HCT116 (cell line): ENCODE measurements at regions not wholly inside any gene's neighbourhood (a gene's known extent, or its start where the extent isn't known, plus 50 kb on each side); places are given as distances from the start of the nearest gene placed in this dataset.

Experiments used
- ATAC-seq: fragments of 200-7000 bp; cut with Tn5 transposase; 2 replicates; pipeline ENCODE4 v1.9.1; 2020; ENCODE audit warnings: mild to moderate bottlenecking, moderate library complexity
- BruUV-seq: library from RNA; stranded (reverse); fragments of 400-500 nt; replicated peaks from 2 replicates; lab custom pipeline; 2021; lab: Mats Ljungman, UMichigan
- CTCF ChIA-PET: fragments of 300-600 bp; sonication (Branson Sonifier 250); formaldehyde crosslinking; loops from one replicate; lab custom pipeline; 2021; ENCODE audit warnings: antibody characterized with exemption; lab: Charles Lee
- POLR2A ChIA-PET: fragments of 300-600, 350-600 bp; sonication (Branson Sonifier 250); formaldehyde crosslinking; loops from one replicate; lab custom pipeline; 2021; ENCODE audit warnings: antibody characterized with exemption; lab: Charles Lee
- RAD21 ChIA-PET, 2 experiments: fragments of 300-600 bp; sonication (Branson Sonifier 250); formaldehyde crosslinking; loops; one replicate each; lab custom pipeline; 2023; ENCODE audit warnings: low total read pairs in 2 of 2; ENCODE audit not compliant: uncharacterized antibody in 2 of 2, unreplicated experiment in 2 of 2, low non-redundant PET in 1 of 2; lab: Charles Lee
- DNase-seq: peaks from one replicate; pipeline ENCODE4 v3.0.0-alpha.2; 2010; ENCODE audit warnings: low read depth, low spot score
- H2AFZ ChIP-seq: fragments of 200-600 bp; shearing (Covaris generic), sonication (generic); 2 replicates; pipeline ENCODE4 v1.6.1; 2017; ENCODE audit warnings: low read depth, mixed run types, mixed read lengths, antibody characterized with exemption, low read length; ENCODE audit not compliant: poor library complexity, severe bottlenecking
- H3K27ac ChIP-seq: 2 replicates; pipeline ENCODE4 v1.5.1; 2012; ENCODE audit warnings: low read depth, low read length
- H3K27me3 ChIP-seq: fragments of 200-600 bp; sonication (generic); 2 replicates; pipeline ENCODE4 v1.6.1; 2016; ENCODE audit warnings: mixed run types, low read length, mixed read lengths; ENCODE audit not compliant: insufficient read depth
- H3K36me3 ChIP-seq, 2 experiments: fragments of 200-500 bp in 1 of 2; fragments of 200-600 bp in 1 of 2; sonication (Bioruptor generic) in 1 of 2; sonication (generic) in 1 of 2; 2 replicates each; pipeline versions ENCODE4 v1.5.1 to v1.6.1; 2014 to 2016; ENCODE audit warnings: low read length in 2 of 2, inconsistent platforms in 1 of 2, mixed read lengths in 1 of 2, mixed run types in 1 of 2; ENCODE audit not compliant: insufficient read depth in 2 of 2, control insufficient read depth in 1 of 2
- H3K4me1 ChIP-seq, 2 experiments: fragments of 200-600 bp in 1 of 2; sonication (generic) in 1 of 2; 2 replicates each; pipeline versions ENCODE4 v1.5.1 to v1.6.1; 2012 to 2017; ENCODE audit warnings: low read length in 2 of 2, inconsistent platforms in 1 of 2, mild to moderate bottlenecking in 1 of 2, mixed read lengths in 1 of 2, mixed run types in 1 of 2, moderate library complexity in 1 of 2; ENCODE audit not compliant: insufficient read depth in 2 of 2, control insufficient read depth in 1 of 2
- H3K4me2 ChIP-seq: fragments of 200-600 bp; sonication (generic); 2 replicates; pipeline ENCODE4 v1.6.1; 2017; ENCODE audit warnings: mixed run types, low read length, mixed read lengths
- H3K4me3 ChIP-seq, 2 experiments: fragments of 200-600 bp in 1 of 2; sonication (generic) in 1 of 2; replicated peaks in 1 of 2; 2 replicates each; pipeline ENCODE4 v1.5.1; 2011 to 2016; ENCODE audit warnings: low read length in 2 of 2, control low read depth in 1 of 2, low read depth in 1 of 2, mild to moderate bottlenecking in 1 of 2, mixed read lengths in 1 of 2, mixed run types in 1 of 2
- H3K79me2 ChIP-seq: fragments of 200-600 bp; sonication (generic); 2 replicates; pipeline ENCODE4 v1.6.1; 2017; ENCODE audit warnings: mild to moderate bottlenecking, mixed run types, low read length, moderate library complexity, mixed read lengths; ENCODE audit not compliant: insufficient read depth
- H3K9ac ChIP-seq: fragments of 200-600 bp; sonication (generic); 2 replicates; pipeline ENCODE4 v1.6.1; 2016; ENCODE audit warnings: low read length, mixed read lengths
- H3K9me2 ChIP-seq: fragments of 200-600 bp; sonication (generic), shearing (Covaris generic); 2 replicates; pipeline ENCODE4 v1.6.1; 2017; ENCODE audit warnings: mixed run types, mild to moderate bottlenecking, moderate library complexity; ENCODE audit not compliant: insufficient read depth
- H3K9me3 ChIP-seq, 2 experiments: fragments of 200-500 bp in 1 of 2; fragments of 200-600 bp in 1 of 2; sonication (Bioruptor generic) in 1 of 2; sonication (generic) in 1 of 2; 2 replicates each; pipeline ENCODE4 v1.6.1; 2014 to 2017; ENCODE audit warnings: low read length in 2 of 2, mixed read lengths in 2 of 2, inconsistent platforms in 1 of 2, low read depth in 1 of 2, mild to moderate bottlenecking in 1 of 2, mixed run types in 1 of 2, moderate library complexity in 1 of 2; ENCODE audit not compliant: control insufficient read depth in 1 of 2, insufficient read depth in 1 of 2
- H4K20me1 ChIP-seq: fragments of 200-600 bp; sonication (generic), shearing (Covaris generic); 2 replicates; pipeline ENCODE4 v1.6.1; 2017; ENCODE audit warnings: mixed run types, mild to moderate bottlenecking, moderate library complexity; ENCODE audit not compliant: insufficient read depth
- CBX3 ChIP-seq: IDR thresholded peaks from 2 replicates; pipeline ENCODE4 v1.6.1; 2012; ENCODE audit warnings: low read depth
- EZH2phosphoT487 ChIP-seq: fragments of 200-600 bp; IDR thresholded peaks from 2 replicates; pipeline ENCODE4 v1.6.1; 2018; ENCODE audit warnings: antibody characterized with exemption, borderline replicate concordance
- JUND ChIP-seq: IDR thresholded peaks from 2 replicates; pipeline ENCODE4 v1.6.1; 2012
- POLR2AphosphoS5 ChIP-seq: IDR thresholded peaks from 2 replicates; pipeline ENCODE4 v1.6.1; 2011; ENCODE audit warnings: mild to moderate bottlenecking, low read depth, low read length, moderate library complexity
- RAD21 ChIP-seq: IDR thresholded peaks from 2 replicates; pipeline ENCODE4 v1.6.1; 2012; ENCODE audit warnings: low read depth, mild to moderate bottlenecking
- SIN3A ChIP-seq: IDR thresholded peaks from 2 replicates; pipeline ENCODE4 v1.6.1; 2012; ENCODE audit warnings: low read depth
- SP1 ChIP-seq: IDR thresholded peaks from 2 replicates; pipeline ENCODE4 v1.6.1; 2012; ENCODE audit warnings: low read depth
- TCF7L2 ChIP-seq: IDR thresholded peaks from 2 replicates; pipeline ENCODE4 v1.7.0; 2011; ENCODE audit warnings: borderline replicate concordance, inconsistent platforms; ENCODE audit not compliant: insufficient read depth, insufficient read length; ENCODE audit errors: extremely low read depth
- YY1 ChIP-seq: IDR thresholded peaks from 2 replicates; pipeline ENCODE4 v1.6.1; 2011; ENCODE audit warnings: low read length, low read depth, moderate library complexity, mild to moderate bottlenecking; ENCODE audit not compliant: insufficient replicate concordance; ENCODE audit errors: extremely low read depth
- ZFX ChIP-seq: fragments of 450-650 bp; IDR thresholded peaks from 2 replicates; pipeline ENCODE4 v1.6.1; 2017
- intact Hi-C: fragments of 100-400 bp; cut with micrococcal nuclease; formaldehyde crosslinking; loops from 2 replicates; pipeline ENCODE4 v1.10.0; 2022
- TF ChIP-seq, protein P1 (sequence below): IDR thresholded peaks from 2 replicates; pipeline ENCODE4 v1.6.1; 2012
- TF ChIP-seq, protein P2 (sequence below): IDR thresholded peaks from 2 replicates; pipeline ENCODE4 v1.6.1; 2012; ENCODE audit warnings: low read depth

DNA sequence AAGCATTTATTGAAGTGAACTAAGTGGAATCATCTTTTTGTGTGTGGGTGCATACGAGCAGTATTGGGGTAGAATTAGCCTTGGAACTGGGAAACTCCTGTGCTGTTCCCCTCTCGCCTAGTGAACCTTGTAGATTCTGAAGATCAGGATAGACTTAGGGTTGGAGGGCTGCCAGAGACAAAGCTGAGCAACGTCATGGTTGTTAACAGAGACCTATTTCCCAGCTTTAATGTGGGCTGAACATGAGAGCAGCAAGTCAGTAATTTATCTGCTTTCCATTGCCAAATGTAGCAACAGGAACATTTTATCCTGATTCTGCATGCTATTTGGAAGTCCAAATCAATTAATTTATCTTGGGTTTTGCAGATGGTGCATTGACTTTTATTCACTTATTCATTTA is 246.6 kb downstream of the IL20RB start:
- no peak for ATAC-seq
- H3K4me3 ChIP-seq = no peak overlapping the region
- no peak for DNase-seq
- no peak overlapping the region for H3K27ac ChIP-seq
- H3K4me2 ChIP-seq = no peak overlapping the region
- H3K79me2 ChIP-seq = no peaks in the 10 kb centered on the region
- POLR2A ChIA-PET = no interaction called here
- H3K9ac ChIP-seq = no peak overlapping the region
- intact Hi-C loops = no loop called here
- RAD21 ChIA-PET = no interaction called here
- no peaks in the 10 kb centered on the region for H3K9me3 ChIP-seq
- H3K27me3 ChIP-seq = peaks cover 20% of the 10 kb centered on the region
- no peaks in the 10 kb centered on the region for H3K4me1 ChIP-seq
- no peaks in the 10 kb centered on the region for H3K36me3 ChIP-seq
- TF ChIP-seq, protein P1, sequence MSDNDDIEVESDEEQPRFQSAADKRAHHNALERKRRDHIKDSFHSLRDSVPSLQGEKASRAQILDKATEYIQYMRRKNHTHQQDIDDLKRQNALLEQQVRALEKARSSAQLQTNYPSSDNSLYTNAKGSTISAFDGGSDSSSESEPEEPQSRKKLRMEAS = no peak
- no peak for TF ChIP-seq TCF7L2
- TF ChIP-seq RAD21 = no peak
- TF ChIP-seq POLR2AphosphoS5 = no peak
- no peak for TF ChIP-seq ZFX
- no peak for TF ChIP-seq SP1
- no peak for TF ChIP-seq CBX3
- TF ChIP-seq YY1 = no peak
- TF ChIP-seq SIN3A = no peak
- TF ChIP-seq, all 23 proteins: peak for 0
- no TSS peak for BruUV-seq
- CTCF ChIA-PET = no interaction called here
- Histone ChIP-seq H2AFZ (no peak overlapping the region), H3K9me2 (no peaks in the 10 kb centered on the region), H4K20me1 (no peaks in the 10 kb centered on the region)

DNA sequence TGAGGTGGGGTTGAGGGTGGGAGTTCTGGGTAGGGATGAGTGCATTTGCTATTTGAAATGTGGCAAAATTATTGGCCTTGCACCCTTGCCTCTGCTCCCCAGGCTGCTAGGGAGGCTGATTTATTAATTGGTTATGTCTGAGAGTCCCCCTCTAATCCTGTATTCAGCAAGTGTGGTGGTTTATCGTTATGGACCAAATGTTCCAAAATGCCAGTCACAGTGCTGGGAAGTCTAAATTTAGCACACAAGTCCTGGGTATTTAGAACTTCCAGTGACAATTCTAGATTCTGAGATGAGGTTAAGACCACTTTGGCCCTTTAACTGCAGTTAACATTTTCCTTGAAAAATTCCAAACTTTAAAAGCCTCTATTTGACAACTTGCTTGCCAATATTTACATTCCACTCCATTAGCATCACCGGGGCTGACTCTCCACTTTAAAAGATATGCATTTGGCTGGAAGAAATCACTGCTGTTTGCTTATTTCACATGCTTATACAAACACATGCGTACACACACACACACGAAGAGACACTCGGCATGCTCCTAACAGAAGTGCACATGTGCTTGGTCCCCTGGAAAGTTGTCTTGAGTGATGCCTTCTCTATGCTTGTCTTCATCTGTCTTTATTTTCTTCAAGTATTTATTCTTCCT is 247.7 kb downstream of the IL20RB start:
- H3K4me3 ChIP-seq = no peak overlapping the region
- H3K9me2 ChIP-seq = no peaks in the 10 kb centered on the region
- ChIA-PET RAD21 (no interaction called here), POLR2A (no interaction called here), CTCF (no interaction called here)
- no TSS peak for BruUV-seq
- H3K4me1 ChIP-seq = no peaks in the 10 kb centered on the region
- DNase-seq = no peak
- H3K9ac ChIP-seq = no peak overlapping the region
- TF ChIP-seq, protein P1 = no peak
- no peak for TF ChIP-seq JUND
- TF ChIP-seq, protein P2, sequence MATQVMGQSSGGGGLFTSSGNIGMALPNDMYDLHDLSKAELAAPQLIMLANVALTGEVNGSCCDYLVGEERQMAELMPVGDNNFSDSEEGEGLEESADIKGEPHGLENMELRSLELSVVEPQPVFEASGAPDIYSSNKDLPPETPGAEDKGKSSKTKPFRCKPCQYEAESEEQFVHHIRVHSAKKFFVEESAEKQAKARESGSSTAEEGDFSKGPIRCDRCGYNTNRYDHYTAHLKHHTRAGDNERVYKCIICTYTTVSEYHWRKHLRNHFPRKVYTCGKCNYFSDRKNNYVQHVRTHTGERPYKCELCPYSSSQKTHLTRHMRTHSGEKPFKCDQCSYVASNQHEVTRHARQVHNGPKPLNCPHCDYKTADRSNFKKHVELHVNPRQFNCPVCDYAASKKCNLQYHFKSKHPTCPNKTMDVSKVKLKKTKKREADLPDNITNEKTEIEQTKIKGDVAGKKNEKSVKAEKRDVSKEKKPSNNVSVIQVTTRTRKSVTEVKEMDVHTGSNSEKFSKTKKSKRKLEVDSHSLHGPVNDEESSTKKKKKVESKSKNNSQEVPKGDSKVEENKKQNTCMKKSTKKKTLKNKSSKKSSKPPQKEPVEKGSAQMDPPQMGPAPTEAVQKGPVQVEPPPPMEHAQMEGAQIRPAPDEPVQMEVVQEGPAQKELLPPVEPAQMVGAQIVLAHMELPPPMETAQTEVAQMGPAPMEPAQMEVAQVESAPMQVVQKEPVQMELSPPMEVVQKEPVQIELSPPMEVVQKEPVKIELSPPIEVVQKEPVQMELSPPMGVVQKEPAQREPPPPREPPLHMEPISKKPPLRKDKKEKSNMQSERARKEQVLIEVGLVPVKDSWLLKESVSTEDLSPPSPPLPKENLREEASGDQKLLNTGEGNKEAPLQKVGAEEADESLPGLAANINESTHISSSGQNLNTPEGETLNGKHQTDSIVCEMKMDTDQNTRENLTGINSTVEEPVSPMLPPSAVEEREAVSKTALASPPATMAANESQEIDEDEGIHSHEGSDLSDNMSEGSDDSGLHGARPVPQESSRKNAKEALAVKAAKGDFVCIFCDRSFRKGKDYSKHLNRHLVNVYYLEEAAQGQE = no peak
- no peak for TF ChIP-seq EZH2phosphoT487
- H3K27ac ChIP-seq = no peak overlapping the region
- H3K9me3 ChIP-seq = no peaks in the 10 kb centered on the region
- no peak overlapping the region for H3K4me2 ChIP-seq
- intact Hi-C loops = no loop called here
- H2AFZ ChIP-seq = no peak overlapping the region
- H3K36me3 ChIP-seq = no peaks in the 10 kb centered on the region
- peaks cover 20% of the 10 kb centered on the region for H3K27me3 ChIP-seq
- ATAC-seq = no peak
- H4K20me1 ChIP-seq = no peaks in the 10 kb centered on the region
- H3K79me2 ChIP-seq = no peaks in the 10 kb centered on the region
